ENCODE measurements at regions not wholly inside any gene's neighbourhood (a gene's known extent, or its start where the extent isn't known, plus 50 kb on each side); places are given as distances from the start of the nearest gene placed in this dataset.

- TF ChIP-seq, protein P1, sequence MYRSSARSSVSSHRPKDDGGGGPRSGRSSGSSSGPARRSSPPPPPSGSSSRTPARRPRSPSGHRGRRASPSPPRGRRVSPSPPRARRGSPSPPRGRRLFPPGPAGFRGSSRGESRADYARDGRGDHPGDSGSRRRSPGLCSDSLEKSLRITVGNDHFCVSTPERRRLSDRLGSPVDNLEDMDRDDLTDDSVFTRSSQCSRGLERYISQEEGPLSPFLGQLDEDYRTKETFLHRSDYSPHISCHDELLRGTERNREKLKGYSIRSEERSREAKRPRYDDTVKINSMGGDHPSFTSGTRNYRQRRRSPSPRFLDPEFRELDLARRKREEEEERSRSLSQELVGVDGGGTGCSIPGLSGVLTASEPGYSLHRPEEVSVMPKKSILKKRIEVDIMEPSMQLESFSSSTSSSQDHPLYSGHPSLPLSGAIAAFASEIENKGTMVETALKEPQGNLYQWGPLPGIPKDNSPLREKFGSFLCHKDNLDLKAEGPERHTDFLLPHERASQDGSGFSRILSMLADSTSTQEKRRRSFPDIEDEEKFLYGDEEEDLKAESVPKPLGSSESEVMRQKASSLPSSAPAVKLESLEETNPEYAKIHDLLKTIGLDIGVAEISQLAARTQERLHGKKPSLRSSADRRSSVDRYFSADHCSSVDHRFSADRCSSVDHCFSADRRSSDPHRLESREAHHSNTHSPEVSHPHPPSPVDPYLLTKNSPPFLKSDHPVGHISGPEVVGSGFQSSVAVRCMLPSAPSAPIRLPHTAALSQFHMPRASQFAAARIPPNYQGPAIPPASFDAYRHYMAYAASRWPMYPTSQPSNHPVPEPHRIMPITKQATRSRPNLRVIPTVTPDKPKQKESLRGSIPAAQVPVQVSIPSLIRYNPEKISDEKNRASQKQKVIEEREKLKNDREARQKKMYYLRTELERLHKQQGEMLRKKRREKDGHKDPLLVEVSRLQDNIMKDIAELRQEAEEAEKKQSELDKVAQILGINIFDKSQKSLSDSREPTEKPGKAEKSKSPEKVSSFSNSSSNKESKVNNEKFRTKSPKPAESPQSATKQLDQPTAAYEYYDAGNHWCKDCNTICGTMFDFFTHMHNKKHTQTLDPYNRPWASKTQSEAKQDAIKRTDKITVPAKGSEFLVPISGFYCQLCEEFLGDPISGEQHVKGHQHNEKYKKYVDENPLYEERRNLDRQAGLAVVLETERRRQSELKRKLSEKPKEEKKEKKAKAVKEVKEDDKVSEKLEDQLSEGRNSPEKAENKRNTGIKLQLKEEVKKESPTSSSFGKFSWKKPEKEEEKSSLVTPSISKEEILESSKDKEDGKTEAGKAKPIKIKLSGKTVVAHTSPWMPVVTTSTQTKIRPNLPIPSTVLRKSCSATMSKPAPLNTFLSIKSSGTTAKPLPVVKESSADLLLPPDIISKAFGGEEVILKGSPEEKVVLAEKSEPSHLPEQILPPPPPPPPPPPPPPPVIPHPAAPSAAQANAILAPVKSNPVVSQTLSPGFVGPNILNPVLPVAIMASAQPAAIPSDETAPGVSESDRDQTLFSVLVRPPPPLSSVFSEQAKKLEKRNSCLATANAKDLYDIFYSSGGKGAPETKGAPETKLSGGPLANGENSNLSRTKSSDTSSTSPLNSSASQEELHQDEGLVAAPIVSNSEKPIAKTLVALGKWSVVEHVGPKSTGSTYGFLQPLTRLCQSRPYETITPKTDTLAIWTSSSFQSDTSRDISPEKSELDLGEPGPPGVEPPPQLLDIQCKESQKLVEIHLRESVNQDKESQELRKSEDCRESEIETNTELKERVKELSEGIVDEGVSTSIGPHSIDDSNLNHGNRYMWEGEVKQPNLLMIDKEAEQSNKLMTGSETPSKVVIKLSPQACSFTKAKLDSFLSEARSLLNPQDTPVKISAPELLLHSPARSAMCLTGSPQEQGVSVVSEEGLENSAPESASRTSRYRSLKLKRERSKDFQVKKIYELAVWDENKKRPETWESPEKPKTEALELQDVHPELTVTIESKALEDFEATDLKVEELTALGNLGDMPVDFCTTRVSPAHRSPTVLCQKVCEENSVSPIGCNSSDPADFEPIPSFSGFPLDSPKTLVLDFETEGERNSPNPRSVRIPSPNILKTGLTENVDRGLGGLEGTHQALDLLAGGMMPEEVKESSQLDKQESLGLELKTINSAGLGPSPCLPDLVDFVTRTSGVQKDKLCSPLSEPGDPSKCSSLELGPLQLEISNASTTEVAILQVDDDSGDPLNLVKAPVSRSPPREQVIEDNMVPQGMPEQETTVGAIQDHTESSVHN (IDR thresholded peaks at IDR 0.05; ENCODE audit: borderline replicate concordance in 1 of 2, low read depth in 1 of 2) = no peak
- TF ChIP-seq, protein P2, sequence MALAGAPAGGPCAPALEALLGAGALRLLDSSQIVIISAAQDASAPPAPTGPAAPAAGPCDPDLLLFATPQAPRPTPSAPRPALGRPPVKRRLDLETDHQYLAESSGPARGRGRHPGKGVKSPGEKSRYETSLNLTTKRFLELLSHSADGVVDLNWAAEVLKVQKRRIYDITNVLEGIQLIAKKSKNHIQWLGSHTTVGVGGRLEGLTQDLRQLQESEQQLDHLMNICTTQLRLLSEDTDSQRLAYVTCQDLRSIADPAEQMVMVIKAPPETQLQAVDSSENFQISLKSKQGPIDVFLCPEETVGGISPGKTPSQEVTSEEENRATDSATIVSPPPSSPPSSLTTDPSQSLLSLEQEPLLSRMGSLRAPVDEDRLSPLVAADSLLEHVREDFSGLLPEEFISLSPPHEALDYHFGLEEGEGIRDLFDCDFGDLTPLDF (CRISPR knock-in tag; IDR thresholded peaks at IDR 0.05) = no peak
- TF ChIP-seq YY1 (IDR thresholded peaks at IDR 0.05; ENCODE audit: borderline replicate concordance in 1 of 3, control insufficient read depth in 1 of 3, extremely low read depth in 1 of 3, insufficient read depth in 3 of 3, insufficient read length in 1 of 3, insufficient replicate concordance in 2 of 3, low read depth in 1 of 3, low read length in 2 of 3) (no peak), CCAR2 (IDR thresholded peaks at IDR 0.05; ENCODE audit: low read depth, low read length) (no peak), POLR2A (conservative IDR thresholded peaks at IDR 0.05) (no peak), CTCF (IDR thresholded peaks at IDR 0.05 in 2 of 3, conservative IDR thresholded peaks at IDR 0.05 in 1 of 3; ENCODE audit: insufficient read depth in 2 of 3, low read depth in 1 of 3, low read length in 3 of 3) (no peak), FOXP1 (CRISPR knock-in tag; IDR thresholded peaks at IDR 0.05) (no peak), MECOM (CRISPR knock-in tag; IDR thresholded peaks at IDR 0.05) (no peak), ZNF232 (CRISPR knock-in tag; IDR thresholded peaks at IDR 0.05) (no peak), ZNF764 (CRISPR knock-in tag; IDR thresholded peaks at IDR 0.05; ENCODE audit: low read depth) (no peak), TGIF2 (CRISPR knock-in tag; IDR thresholded peaks at IDR 0.05) (no peak), MAX (CRISPR knock-in tag; IDR thresholded peaks at IDR 0.05) (no peak)
Measured at GRCh38 chr13:90954605-90955195, 392.8 kb upstream of the MIR17HG start.

Measured in K562 (cell line).